WTC11 (cell line): ENCODE measurements at regions not wholly inside any gene's neighbourhood (a gene's known extent, or its start where the extent isn't known, plus 50 kb on each side); places are given as distances from the start of the nearest gene placed in this dataset.
"Not testable (repeated sequence)": the region's sequence is repeated elsewhere in the genome, so short reads cannot be mapped to it uniquely, and the experiment has no call there.

ENCODE experiments used
- HMGA2 ChIP-seq: fragments of 250-450 bp; sonication (Bioruptor Pico); IDR thresholded peaks from 2 replicates; pipeline ENCODE4 v1.4.0; 2021; ENCODE audit warnings: mild to moderate bottlenecking, moderate library complexity
- SP1 ChIP-seq: sonication (generic); formaldehyde crosslinking; conservative IDR thresholded peaks from 2 replicates; pipeline ENCODE4 v1.8.1; 2022; ENCODE audit warnings: missing genetic modification reagents
- TF ChIP-seq, protein P1 (sequence below): sonication (generic); formaldehyde crosslinking; IDR thresholded peaks from 2 replicates; pipeline ENCODE4 v1.8.1; 2023; ENCODE audit warnings: mild to moderate bottlenecking, missing genetic modification reagents
- TF ChIP-seq, protein P2 (sequence below): fragments of 200-600 bp; IDR thresholded peaks from 2 replicates; pipeline ENCODE4 v1.8.0; 2022; ENCODE audit warnings: antibody characterized with exemption
- TF ChIP-seq, protein P3 (sequence below): sonication (generic); formaldehyde crosslinking; IDR thresholded peaks from 2 replicates; pipeline ENCODE4 v1.8.1; 2022; ENCODE audit warnings: low read depth, mild to moderate bottlenecking, moderate library complexity, missing genetic modification reagents, borderline replicate concordance
- TF ChIP-seq, protein P4 (sequence below): sonication (generic); formaldehyde crosslinking; IDR thresholded peaks from 2 replicates; pipeline ENCODE4 v1.8.0; 2023; ENCODE audit warnings: missing genetic modification reagents, mild to moderate bottlenecking, borderline replicate concordance

DNA sequence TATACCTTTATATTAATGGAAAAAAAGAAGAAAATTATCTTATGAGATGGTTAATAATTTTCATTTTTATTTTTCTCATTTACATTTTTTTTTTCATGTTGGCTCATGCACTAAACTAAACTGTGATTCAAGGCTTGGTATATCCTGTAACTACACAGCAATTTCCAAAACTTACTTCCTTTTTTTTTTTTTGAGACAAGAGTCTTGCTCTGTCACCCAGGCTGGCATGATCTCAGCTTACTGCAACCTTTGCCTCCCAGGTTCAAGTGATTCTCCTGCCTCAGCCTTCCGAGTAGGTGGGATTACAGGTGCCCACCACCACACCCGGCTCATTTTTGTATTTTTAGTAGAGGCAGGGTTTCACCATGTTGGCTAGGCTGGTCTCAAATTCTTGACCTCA is 224.9 kb upstream of the FANCL start:
- TF ChIP-seq, protein P1, sequence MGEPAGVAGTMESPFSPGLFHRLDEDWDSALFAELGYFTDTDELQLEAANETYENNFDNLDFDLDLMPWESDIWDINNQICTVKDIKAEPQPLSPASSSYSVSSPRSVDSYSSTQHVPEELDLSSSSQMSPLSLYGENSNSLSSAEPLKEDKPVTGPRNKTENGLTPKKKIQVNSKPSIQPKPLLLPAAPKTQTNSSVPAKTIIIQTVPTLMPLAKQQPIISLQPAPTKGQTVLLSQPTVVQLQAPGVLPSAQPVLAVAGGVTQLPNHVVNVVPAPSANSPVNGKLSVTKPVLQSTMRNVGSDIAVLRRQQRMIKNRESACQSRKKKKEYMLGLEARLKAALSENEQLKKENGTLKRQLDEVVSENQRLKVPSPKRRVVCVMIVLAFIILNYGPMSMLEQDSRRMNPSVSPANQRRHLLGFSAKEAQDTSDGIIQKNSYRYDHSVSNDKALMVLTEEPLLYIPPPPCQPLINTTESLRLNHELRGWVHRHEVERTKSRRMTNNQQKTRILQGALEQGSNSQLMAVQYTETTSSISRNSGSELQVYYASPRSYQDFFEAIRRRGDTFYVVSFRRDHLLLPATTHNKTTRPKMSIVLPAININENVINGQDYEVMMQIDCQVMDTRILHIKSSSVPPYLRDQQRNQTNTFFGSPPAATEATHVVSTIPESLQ = not testable (repeated sequence)
- TF ChIP-seq, protein P2, sequence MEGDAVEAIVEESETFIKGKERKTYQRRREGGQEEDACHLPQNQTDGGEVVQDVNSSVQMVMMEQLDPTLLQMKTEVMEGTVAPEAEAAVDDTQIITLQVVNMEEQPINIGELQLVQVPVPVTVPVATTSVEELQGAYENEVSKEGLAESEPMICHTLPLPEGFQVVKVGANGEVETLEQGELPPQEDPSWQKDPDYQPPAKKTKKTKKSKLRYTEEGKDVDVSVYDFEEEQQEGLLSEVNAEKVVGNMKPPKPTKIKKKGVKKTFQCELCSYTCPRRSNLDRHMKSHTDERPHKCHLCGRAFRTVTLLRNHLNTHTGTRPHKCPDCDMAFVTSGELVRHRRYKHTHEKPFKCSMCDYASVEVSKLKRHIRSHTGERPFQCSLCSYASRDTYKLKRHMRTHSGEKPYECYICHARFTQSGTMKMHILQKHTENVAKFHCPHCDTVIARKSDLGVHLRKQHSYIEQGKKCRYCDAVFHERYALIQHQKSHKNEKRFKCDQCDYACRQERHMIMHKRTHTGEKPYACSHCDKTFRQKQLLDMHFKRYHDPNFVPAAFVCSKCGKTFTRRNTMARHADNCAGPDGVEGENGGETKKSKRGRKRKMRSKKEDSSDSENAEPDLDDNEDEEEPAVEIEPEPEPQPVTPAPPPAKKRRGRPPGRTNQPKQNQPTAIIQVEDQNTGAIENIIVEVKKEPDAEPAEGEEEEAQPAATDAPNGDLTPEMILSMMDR = not testable (repeated sequence)
- TF ChIP-seq, protein P3, sequence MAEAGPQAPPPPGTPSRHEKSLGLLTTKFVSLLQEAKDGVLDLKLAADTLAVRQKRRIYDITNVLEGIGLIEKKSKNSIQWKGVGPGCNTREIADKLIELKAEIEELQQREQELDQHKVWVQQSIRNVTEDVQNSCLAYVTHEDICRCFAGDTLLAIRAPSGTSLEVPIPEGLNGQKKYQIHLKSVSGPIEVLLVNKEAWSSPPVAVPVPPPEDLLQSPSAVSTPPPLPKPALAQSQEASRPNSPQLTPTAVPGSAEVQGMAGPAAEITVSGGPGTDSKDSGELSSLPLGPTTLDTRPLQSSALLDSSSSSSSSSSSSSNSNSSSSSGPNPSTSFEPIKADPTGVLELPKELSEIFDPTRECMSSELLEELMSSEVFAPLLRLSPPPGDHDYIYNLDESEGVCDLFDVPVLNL = not testable (repeated sequence)
- not testable (repeated sequence) for TF ChIP-seq SP1, HMGA2 (CRISPR knock-in tag)
- TF ChIP-seq, protein P4, sequence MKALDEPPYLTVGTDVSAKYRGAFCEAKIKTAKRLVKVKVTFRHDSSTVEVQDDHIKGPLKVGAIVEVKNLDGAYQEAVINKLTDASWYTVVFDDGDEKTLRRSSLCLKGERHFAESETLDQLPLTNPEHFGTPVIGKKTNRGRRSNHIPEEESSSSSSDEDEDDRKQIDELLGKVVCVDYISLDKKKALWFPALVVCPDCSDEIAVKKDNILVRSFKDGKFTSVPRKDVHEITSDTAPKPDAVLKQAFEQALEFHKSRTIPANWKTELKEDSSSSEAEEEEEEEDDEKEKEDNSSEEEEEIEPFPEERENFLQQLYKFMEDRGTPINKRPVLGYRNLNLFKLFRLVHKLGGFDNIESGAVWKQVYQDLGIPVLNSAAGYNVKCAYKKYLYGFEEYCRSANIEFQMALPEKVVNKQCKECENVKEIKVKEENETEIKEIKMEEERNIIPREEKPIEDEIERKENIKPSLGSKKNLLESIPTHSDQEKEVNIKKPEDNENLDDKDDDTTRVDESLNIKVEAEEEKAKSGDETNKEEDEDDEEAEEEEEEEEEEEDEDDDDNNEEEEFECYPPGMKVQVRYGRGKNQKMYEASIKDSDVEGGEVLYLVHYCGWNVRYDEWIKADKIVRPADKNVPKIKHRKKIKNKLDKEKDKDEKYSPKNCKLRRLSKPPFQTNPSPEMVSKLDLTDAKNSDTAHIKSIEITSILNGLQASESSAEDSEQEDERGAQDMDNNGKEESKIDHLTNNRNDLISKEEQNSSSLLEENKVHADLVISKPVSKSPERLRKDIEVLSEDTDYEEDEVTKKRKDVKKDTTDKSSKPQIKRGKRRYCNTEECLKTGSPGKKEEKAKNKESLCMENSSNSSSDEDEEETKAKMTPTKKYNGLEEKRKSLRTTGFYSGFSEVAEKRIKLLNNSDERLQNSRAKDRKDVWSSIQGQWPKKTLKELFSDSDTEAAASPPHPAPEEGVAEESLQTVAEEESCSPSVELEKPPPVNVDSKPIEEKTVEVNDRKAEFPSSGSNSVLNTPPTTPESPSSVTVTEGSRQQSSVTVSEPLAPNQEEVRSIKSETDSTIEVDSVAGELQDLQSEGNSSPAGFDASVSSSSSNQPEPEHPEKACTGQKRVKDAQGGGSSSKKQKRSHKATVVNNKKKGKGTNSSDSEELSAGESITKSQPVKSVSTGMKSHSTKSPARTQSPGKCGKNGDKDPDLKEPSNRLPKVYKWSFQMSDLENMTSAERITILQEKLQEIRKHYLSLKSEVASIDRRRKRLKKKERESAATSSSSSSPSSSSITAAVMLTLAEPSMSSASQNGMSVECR (CRISPR knock-in tag) = not testable (repeated sequence)
